GM12878 (cell line): ENCODE measurements at regions not wholly inside any gene's neighbourhood (a gene's known extent, or its start where the extent isn't known, plus 50 kb on each side); places are given as distances from the start of the nearest gene placed in this dataset.

Experiments used
- ATAC-seq: fragments of 200-7000 bp; cut with Tn5 transposase; 3 replicates; pipeline ENCODE4 v1.9.1; 2020; ENCODE audit warnings: mild to moderate bottlenecking, moderate library complexity
- BruUV-seq: library from RNA; stranded (reverse); fragments of 400-500 nt; replicated peaks from 2 replicates; lab custom pipeline; 2021; lab: Mats Ljungman, UMichigan
- CTCF ChIA-PET: fragments of 300-600 bp; sonication (Branson Sonifier 250); formaldehyde crosslinking; extraction: SDS; loops from one replicate; lab custom pipeline; 2021; ENCODE audit warnings: inconsistent platforms; lab: Yijun Ruan, JAX
- POLR2A ChIA-PET: fragments of 350-600 bp; formaldehyde crosslinking; extraction: SDS; loops from one replicate; lab custom pipeline; 2021; ENCODE audit warnings: inconsistent platforms; lab: Charles Lee
- RAD21 ChIA-PET: fragments of 300-600 bp; sonication (Branson Sonifier 250); formaldehyde crosslinking; loops from one replicate; lab custom pipeline; 2023; ENCODE audit warnings: antibody characterized with exemption; ENCODE audit not compliant: unreplicated experiment; lab: Charles Lee
- SMC1A ChIA-PET: fragments of 300-600 bp; sonication (Branson Sonifier 250); formaldehyde crosslinking; loops from one replicate; lab custom pipeline; 2023; ENCODE audit not compliant: unreplicated experiment, uncharacterized antibody; lab: Charles Lee
- DNase-seq: peaks from one replicate; pipeline ENCODE4 v3.0.0-alpha.2; 2011; ENCODE audit warnings: low read depth, low spot score
- FAIRE-seq: peaks from 3 replicates; lab custom pipeline; 2011; peaks lifted over from hg19 to GRCh38; lab: Jason Lieb, UNC
- H2AFZ ChIP-seq: 2 replicates; pipeline ENCODE4 v1.6.0; 2011; ENCODE audit warnings: low read depth, low read length, control low read depth; ENCODE audit not compliant: control insufficient read depth
- H3K27ac ChIP-seq: 2 replicates; pipeline ENCODE4 v1.5.1; 2011; ENCODE audit warnings: control low read depth; ENCODE audit not compliant: control insufficient read depth, insufficient read depth
- H3K27me3 ChIP-seq, 2 experiments: replicated peaks in 1 of 2; 2 replicates each; pipeline versions ENCODE4 v1.6.0 to v1.6.1; 2011; ENCODE audit warnings: low read length in 1 of 2; ENCODE audit not compliant: control insufficient read depth in 2 of 2, insufficient read depth in 2 of 2
- H3K36me3 ChIP-seq, 2 experiments: 2 replicates each; pipeline ENCODE4 v1.5.1; 2011; ENCODE audit warnings: low read length in 1 of 2; ENCODE audit not compliant: control insufficient read depth in 2 of 2, insufficient read depth in 2 of 2
- H3K4me1 ChIP-seq: 2 replicates; pipeline ENCODE4 v1.6.1; 2011; ENCODE audit warnings: mild to moderate bottlenecking, low read length, moderate library complexity, mixed read lengths; ENCODE audit not compliant: control insufficient read depth, insufficient read depth
- H3K4me2 ChIP-seq: 2 replicates; pipeline ENCODE4 v1.6.0; 2011; ENCODE audit warnings: control low read depth; ENCODE audit not compliant: control insufficient read depth, insufficient read depth
- H3K4me3 ChIP-seq: fragments of 200-600 bp; sonication (generic); 2 replicates; pipeline ENCODE4 v1.5.1; 2016
- H3K79me2 ChIP-seq: 2 replicates; pipeline ENCODE4 v1.6.0; 2011; ENCODE audit warnings: low read length; ENCODE audit not compliant: control insufficient read depth, insufficient read depth
- H3K9ac ChIP-seq: 2 replicates; pipeline ENCODE4 v1.8.0; 2011; ENCODE audit warnings: low read length, control low read depth, mixed read lengths; ENCODE audit not compliant: control insufficient read depth, insufficient read depth
- H3K9me3 ChIP-seq: replicated peaks from 3 replicates; pipeline ENCODE4 v1.5.1; 2011; ENCODE audit warnings: mild to moderate bottlenecking, low read length; ENCODE audit not compliant: control insufficient read depth, insufficient read depth
- H4K20me1 ChIP-seq: 2 replicates; pipeline ENCODE4 v1.6.0; 2011; ENCODE audit not compliant: control insufficient read depth, insufficient read depth
- BHLHE40 ChIP-seq, 2 experiments: fragments of 450-650 bp in 1 of 2; IDR thresholded peaks; 2 replicates each; pipeline ENCODE4 v1.6.1; 2011 to 2017; ENCODE audit warnings: low read depth in 2 of 2, borderline replicate concordance in 1 of 2, improper control_type of control experiment in 1 of 2, low read length in 1 of 2, mild to moderate bottlenecking in 1 of 2
- BRCA1 ChIP-seq: IDR thresholded peaks from 2 replicates; pipeline ENCODE4 v1.6.1; 2011; ENCODE audit warnings: low read depth, low read length, improper control_type of control experiment
- DPF2 ChIP-seq: fragments of 450-650 bp; IDR thresholded peaks from 2 replicates; pipeline ENCODE4 v1.6.1; 2017; ENCODE audit warnings: mild to moderate bottlenecking
- EZH2 ChIP-seq: IDR thresholded peaks from 2 replicates; pipeline ENCODE4 v1.6.1; 2012; ENCODE audit warnings: low read depth, mild to moderate bottlenecking, control low read depth, inconsistent platforms, low read length, borderline replicate concordance; ENCODE audit not compliant: control insufficient read depth
- HDAC6 ChIP-seq: fragments of 200-600 bp; sonication (generic); IDR thresholded peaks from one replicate; pipeline ENCODE4 v1.8.0; 2017; ENCODE audit warnings: antibody characterized with exemption; ENCODE audit not compliant: unreplicated experiment
- JUNB ChIP-seq: IDR thresholded peaks from 2 replicates; pipeline ENCODE4 v1.6.1; 2016; ENCODE audit warnings: antibody characterized with exemption, mild to moderate bottlenecking
- MTA3 ChIP-seq: IDR thresholded peaks from 2 replicates; pipeline ENCODE4 v1.6.1; 2012; ENCODE audit warnings: low read length, inconsistent platforms, borderline replicate concordance
- NFYB ChIP-seq: IDR thresholded peaks from 2 replicates; pipeline ENCODE4 v1.6.1; 2011; ENCODE audit warnings: low read depth, mild to moderate bottlenecking, low read length, improper control_type of control experiment, moderate library complexity; ENCODE audit not compliant: insufficient read depth
- POLR2AphosphoS2 ChIP-seq: IDR thresholded peaks from 2 replicates; pipeline ENCODE4 v1.6.1; 2011; ENCODE audit warnings: low read depth, mild to moderate bottlenecking, low read length, improper control_type of control experiment, moderate library complexity
- RB1 ChIP-seq: fragments of 450-650 bp; formaldehyde crosslinking; IDR thresholded peaks from 2 replicates; pipeline ENCODE4 v1.6.1; 2017; ENCODE audit warnings: mild to moderate bottlenecking, borderline replicate concordance
- STAT3 ChIP-seq: IDR thresholded peaks from 2 replicates; pipeline ENCODE4 v1.6.1; 2011; ENCODE audit warnings: low read depth, low read length, improper control_type of control experiment
- TCF12 ChIP-seq: IDR thresholded peaks from 2 replicates; pipeline ENCODE4 v1.6.1; 2011; ENCODE audit warnings: low read depth, mild to moderate bottlenecking, low read length
- ZNF274 ChIP-seq: IDR thresholded peaks from one replicate; pipeline ENCODE4 v1.8.0; 2011; ENCODE audit not compliant: insufficient read length, insufficient read depth
- WGBS: methylation state at CpG from one replicate; pipeline ENCODE4 v1.1.6; 2016; ENCODE audit warnings: low lambda C conversion rate; ENCODE audit not compliant: insufficient replicate concordance, insufficient coverage; ENCODE audit errors: missing lambda C conversion rate; 5-methylcytosine and 5-hydroxymethylcytosine counted together
- in situ Hi-C: fragments of 300-500 bp; cut with MboI; formaldehyde crosslinking; loops from 9 replicates; pipeline ENCODE4 v1.14.3; 2018; ENCODE audit warnings: mixed read lengths
- intact Hi-C: fragments of 100-400 bp; cut with micrococcal nuclease; formaldehyde crosslinking; loops from one replicate; pipeline ENCODE4 v1.14.2; 2022; ENCODE audit not compliant: unreplicated experiment
- TF ChIP-seq, protein P1 (sequence below): IDR thresholded peaks from 2 replicates; pipeline ENCODE4 v1.6.1; 2012; ENCODE audit warnings: mild to moderate bottlenecking, low read depth, low read length
- TF ChIP-seq, protein P2 (sequence below): fragments of 450-650 bp; IDR thresholded peaks from 2 replicates; pipeline ENCODE4 v1.6.1; 2014; ENCODE audit warnings: mild to moderate bottlenecking
- TF ChIP-seq, protein P3 (sequence below): fragments of 450-650 bp; formaldehyde crosslinking; IDR thresholded peaks from 2 replicates; pipeline ENCODE4 v1.4.0; 2020; ENCODE audit warnings: mild to moderate bottlenecking, moderate library complexity

DNA sequence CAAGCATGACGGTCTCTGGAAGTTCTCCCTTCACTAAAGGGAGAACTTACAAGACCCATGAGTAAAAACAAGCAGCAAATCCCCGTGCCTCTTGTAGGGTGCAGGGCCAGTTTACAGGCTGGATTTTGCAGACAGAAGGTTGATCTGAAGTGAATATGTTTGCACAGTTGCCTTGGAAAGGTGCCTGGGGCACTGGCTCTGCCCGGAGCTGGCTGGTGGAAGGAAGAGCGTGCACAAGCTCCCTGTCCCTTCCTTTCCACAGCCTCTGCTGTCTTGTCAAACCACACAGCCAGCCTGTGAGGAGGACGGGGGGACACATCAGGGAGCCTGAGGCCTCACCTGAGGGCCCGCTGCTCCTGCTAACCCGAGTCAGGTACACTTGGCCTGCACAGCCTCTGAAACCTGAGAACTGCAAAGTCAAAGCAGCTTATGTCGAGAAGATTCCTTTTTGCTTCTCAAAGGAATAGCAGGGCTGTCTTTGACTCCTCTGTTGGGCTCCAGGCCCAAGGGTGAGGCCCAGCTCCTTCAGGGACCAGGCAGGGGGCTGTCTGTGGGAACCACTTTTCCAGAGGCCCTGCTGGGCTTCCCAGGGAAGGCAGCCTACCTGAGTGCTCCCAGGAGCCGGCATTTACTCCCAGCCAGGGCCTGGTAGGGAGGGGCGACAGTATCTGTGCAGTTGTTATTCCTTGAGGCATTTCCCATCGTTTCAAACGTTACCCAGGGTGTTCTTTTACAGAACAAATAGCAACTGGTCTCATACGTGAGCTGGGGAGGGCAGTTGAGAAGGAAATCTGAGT, 251.5 kb downstream of the SIPA1L2 start:
- Histone ChIP-seq H4K20me1 (no peaks in the 10 kb centered on the region), H3K4me3 (no peak overlapping the region), H3K27ac (no peak overlapping the region), H3K4me2 (no peak overlapping the region), H3K9me3 (no peaks in the 10 kb centered on the region), H3K36me3 (no peaks in the 10 kb centered on the region), H2AFZ (no peak overlapping the region), H3K27me3 (peaks cover 0 to 1% of the 10 kb centered on the region in 2 experiments; a peak in 2 of 4 replicates), H3K4me1 (no peaks in the 10 kb centered on the region), H3K79me2 (no peaks in the 10 kb centered on the region), H3K9ac (no peak overlapping the region)
- SMC1A ChIA-PET = interaction anchor here (0.6 kb wide), 1 partner anchor 16 kb away, joined by 3 read pairs; no protein-coding TSS in a partner anchor
- no TSS peak for BruUV-seq
- RAD21 ChIA-PET = no interaction called here
- intact Hi-C loops (no loop called here), in situ Hi-C loops (no loop called here)
- no peak for FAIRE-seq
- DNase-seq = no peak
- ATAC-seq = no peak
- CTCF ChIA-PET = no interaction called here
- 12% methylated on average over 13 of the region's 13 CpGs for WGBS
- POLR2A ChIA-PET = no interaction called here
- TF ChIP-seq DPF2 (no peak), TCF12 (no peak), STAT3 (no peak), RB1 (no peak), ZNF274 (no peak), HDAC6 (no peak), BRCA1 (no peak), BHLHE40 (IDR thresholded peaks at IDR 0.05; ENCODE audit: borderline replicate concordance in 1 of 2, low read depth in 2 of 2, low read length in 1 of 2) (no peak), NFYB (no peak), EZH2 (no peak), JUNB (no peak), MTA3 (no peak), POLR2AphosphoS2 (no peak)
- TF ChIP-seq, protein P1, sequence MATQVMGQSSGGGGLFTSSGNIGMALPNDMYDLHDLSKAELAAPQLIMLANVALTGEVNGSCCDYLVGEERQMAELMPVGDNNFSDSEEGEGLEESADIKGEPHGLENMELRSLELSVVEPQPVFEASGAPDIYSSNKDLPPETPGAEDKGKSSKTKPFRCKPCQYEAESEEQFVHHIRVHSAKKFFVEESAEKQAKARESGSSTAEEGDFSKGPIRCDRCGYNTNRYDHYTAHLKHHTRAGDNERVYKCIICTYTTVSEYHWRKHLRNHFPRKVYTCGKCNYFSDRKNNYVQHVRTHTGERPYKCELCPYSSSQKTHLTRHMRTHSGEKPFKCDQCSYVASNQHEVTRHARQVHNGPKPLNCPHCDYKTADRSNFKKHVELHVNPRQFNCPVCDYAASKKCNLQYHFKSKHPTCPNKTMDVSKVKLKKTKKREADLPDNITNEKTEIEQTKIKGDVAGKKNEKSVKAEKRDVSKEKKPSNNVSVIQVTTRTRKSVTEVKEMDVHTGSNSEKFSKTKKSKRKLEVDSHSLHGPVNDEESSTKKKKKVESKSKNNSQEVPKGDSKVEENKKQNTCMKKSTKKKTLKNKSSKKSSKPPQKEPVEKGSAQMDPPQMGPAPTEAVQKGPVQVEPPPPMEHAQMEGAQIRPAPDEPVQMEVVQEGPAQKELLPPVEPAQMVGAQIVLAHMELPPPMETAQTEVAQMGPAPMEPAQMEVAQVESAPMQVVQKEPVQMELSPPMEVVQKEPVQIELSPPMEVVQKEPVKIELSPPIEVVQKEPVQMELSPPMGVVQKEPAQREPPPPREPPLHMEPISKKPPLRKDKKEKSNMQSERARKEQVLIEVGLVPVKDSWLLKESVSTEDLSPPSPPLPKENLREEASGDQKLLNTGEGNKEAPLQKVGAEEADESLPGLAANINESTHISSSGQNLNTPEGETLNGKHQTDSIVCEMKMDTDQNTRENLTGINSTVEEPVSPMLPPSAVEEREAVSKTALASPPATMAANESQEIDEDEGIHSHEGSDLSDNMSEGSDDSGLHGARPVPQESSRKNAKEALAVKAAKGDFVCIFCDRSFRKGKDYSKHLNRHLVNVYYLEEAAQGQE = no peak
- TF ChIP-seq, protein P2, sequence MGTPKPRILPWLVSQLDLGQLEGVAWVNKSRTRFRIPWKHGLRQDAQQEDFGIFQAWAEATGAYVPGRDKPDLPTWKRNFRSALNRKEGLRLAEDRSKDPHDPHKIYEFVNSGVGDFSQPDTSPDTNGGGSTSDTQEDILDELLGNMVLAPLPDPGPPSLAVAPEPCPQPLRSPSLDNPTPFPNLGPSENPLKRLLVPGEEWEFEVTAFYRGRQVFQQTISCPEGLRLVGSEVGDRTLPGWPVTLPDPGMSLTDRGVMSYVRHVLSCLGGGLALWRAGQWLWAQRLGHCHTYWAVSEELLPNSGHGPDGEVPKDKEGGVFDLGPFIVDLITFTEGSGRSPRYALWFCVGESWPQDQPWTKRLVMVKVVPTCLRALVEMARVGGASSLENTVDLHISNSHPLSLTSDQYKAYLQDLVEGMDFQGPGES = no peak
- TF ChIP-seq, protein P3, sequence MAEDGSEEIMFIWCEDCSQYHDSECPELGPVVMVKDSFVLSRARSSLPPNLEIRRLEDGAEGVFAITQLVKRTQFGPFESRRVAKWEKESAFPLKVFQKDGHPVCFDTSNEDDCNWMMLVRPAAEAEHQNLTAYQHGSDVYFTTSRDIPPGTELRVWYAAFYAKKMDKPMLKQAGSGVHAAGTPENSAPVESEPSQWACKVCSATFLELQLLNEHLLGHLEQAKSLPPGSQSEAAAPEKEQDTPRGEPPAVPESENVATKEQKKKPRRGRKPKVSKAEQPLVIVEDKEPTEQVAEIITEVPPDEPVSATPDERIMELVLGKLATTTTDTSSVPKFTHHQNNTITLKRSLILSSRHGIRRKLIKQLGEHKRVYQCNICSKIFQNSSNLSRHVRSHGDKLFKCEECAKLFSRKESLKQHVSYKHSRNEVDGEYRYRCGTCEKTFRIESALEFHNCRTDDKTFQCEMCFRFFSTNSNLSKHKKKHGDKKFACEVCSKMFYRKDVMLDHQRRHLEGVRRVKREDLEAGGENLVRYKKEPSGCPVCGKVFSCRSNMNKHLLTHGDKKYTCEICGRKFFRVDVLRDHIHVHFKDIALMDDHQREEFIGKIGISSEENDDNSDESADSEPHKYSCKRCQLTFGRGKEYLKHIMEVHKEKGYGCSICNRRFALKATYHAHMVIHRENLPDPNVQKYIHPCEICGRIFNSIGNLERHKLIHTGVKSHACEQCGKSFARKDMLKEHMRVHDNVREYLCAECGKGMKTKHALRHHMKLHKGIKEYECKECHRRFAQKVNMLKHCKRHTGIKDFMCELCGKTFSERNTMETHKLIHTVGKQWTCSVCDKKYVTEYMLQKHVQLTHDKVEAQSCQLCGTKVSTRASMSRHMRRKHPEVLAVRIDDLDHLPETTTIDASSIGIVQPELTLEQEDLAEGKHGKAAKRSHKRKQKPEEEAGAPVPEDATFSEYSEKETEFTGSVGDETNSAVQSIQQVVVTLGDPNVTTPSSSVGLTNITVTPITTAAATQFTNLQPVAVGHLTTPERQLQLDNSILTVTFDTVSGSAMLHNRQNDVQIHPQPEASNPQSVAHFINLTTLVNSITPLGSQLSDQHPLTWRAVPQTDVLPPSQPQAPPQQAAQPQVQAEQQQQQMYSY (CRISPR knock-in tag) = no peak
